ENCODE measurements at regions not wholly inside any gene's neighbourhood (a gene's known extent, or its start where the extent isn't known, plus 50 kb on each side); places are given as distances from the start of the nearest gene placed in this dataset.
"Not testable (repeated sequence)": the region's sequence is repeated elsewhere in the genome, so short reads cannot be mapped to it uniquely, and the experiment has no call there.

- H3K79me2 ChIP-seq (ENCODE audit: control insufficient read depth, low read length): no peaks in the 10 kb centered on the region
- TF ChIP-seq EZH2phosphoT487 (IDR thresholded peaks at IDR 0.05; ENCODE audit: borderline replicate concordance, low read length): no peak
- TF ChIP-seq, protein P1, sequence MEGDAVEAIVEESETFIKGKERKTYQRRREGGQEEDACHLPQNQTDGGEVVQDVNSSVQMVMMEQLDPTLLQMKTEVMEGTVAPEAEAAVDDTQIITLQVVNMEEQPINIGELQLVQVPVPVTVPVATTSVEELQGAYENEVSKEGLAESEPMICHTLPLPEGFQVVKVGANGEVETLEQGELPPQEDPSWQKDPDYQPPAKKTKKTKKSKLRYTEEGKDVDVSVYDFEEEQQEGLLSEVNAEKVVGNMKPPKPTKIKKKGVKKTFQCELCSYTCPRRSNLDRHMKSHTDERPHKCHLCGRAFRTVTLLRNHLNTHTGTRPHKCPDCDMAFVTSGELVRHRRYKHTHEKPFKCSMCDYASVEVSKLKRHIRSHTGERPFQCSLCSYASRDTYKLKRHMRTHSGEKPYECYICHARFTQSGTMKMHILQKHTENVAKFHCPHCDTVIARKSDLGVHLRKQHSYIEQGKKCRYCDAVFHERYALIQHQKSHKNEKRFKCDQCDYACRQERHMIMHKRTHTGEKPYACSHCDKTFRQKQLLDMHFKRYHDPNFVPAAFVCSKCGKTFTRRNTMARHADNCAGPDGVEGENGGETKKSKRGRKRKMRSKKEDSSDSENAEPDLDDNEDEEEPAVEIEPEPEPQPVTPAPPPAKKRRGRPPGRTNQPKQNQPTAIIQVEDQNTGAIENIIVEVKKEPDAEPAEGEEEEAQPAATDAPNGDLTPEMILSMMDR (IDR thresholded peaks at IDR 0.05; ENCODE audit: low read depth, low read length, poor library complexity, severe bottlenecking): no peak
- H4K20me1 ChIP-seq (ENCODE audit: control insufficient read depth, insufficient read depth, low read depth, low read length): no peaks in the 10 kb centered on the region
- no peaks in the 10 kb centered on the region for H3K9me3 ChIP-seq (ENCODE audit: control insufficient read depth, insufficient read depth, low read length)
- H3K27me3 ChIP-seq (ENCODE audit: control insufficient read depth, low read length): no peaks in the 10 kb centered on the region
- no peak overlapping the region for H3K4me2 ChIP-seq (ENCODE audit: low read length)
- no peaks in the 10 kb centered on the region for H3K9me2 ChIP-seq (replicated peaks; ENCODE audit: control insufficient read depth, low read length)
- no peaks in the 10 kb centered on the region for H3K36me3 ChIP-seq (ENCODE audit: control insufficient read depth, low read length)
- H3K27ac ChIP-seq (ENCODE audit: low read depth, low read length): no peak overlapping the region
- no peaks in the 10 kb centered on the region for H3F3A ChIP-seq (ENCODE audit: control insufficient read depth, insufficient read depth)
- H3K4me3 ChIP-seq (ENCODE audit: low read length): no peak overlapping the region
- no peaks in the 10 kb centered on the region for H3K4me1 ChIP-seq (ENCODE audit: control insufficient read depth, low read length)
Measured at GRCh38 chrX:68978255-68978654, 149.4 kb downstream of the EFNB1 start.

- H3K9me3 ChIP-seq (ENCODE audit: control insufficient read depth, insufficient read depth, low read length): no peaks in the 10 kb centered on the region
- H3K36me3 ChIP-seq (ENCODE audit: control insufficient read depth, low read length): no peaks in the 10 kb centered on the region
- H3K4me1 ChIP-seq (ENCODE audit: control insufficient read depth, low read length): no peaks in the 10 kb centered on the region
- H4K20me1 ChIP-seq (ENCODE audit: control insufficient read depth, insufficient read depth, low read depth, low read length): no peaks in the 10 kb centered on the region
- H3K4me2 ChIP-seq (ENCODE audit: low read length): no peak overlapping the region
- H3K79me2 ChIP-seq (ENCODE audit: control insufficient read depth, low read length): no peaks in the 10 kb centered on the region
- H3K9me2 ChIP-seq (replicated peaks; ENCODE audit: control insufficient read depth, low read length): no peaks in the 10 kb centered on the region
- no peak overlapping the region for H3K27ac ChIP-seq (ENCODE audit: low read depth, low read length)
- no peaks in the 10 kb centered on the region for H3F3A ChIP-seq (ENCODE audit: control insufficient read depth, insufficient read depth)
- no peak overlapping the region for H3K4me3 ChIP-seq (ENCODE audit: low read length)
- TF ChIP-seq, protein P1 (IDR thresholded peaks at IDR 0.05; ENCODE audit: low read depth, low read length, poor library complexity, severe bottlenecking): no peak
- no peak for TF ChIP-seq EZH2phosphoT487 (IDR thresholded peaks at IDR 0.05; ENCODE audit: borderline replicate concordance, low read length)
- H3K27me3 ChIP-seq (ENCODE audit: control insufficient read depth, low read length): no peaks in the 10 kb centered on the region
Measured at GRCh38 chrX:68953331-68953730, 124.5 kb downstream of the EFNB1 start.

GRCh38 chrX:68951942-68952619 lies 123.3 kb downstream of the EFNB1 start:
- not testable (repeated sequence) for H3K4me1 ChIP-seq (ENCODE audit: control insufficient read depth, low read length); H3K4me2 ChIP-seq (ENCODE audit: low read length); H3K9me2 ChIP-seq (replicated peaks; ENCODE audit: control insufficient read depth, low read length); H3K4me3 ChIP-seq (ENCODE audit: low read length); H3K36me3 ChIP-seq (ENCODE audit: control insufficient read depth, low read length); H3K9me3 ChIP-seq (ENCODE audit: control insufficient read depth, insufficient read depth, low read length); H3K27ac ChIP-seq (ENCODE audit: low read depth, low read length); H3F3A ChIP-seq (ENCODE audit: control insufficient read depth, insufficient read depth); H3K79me2 ChIP-seq (ENCODE audit: control insufficient read depth, low read length); H4K20me1 ChIP-seq (ENCODE audit: control insufficient read depth, insufficient read depth, low read depth, low read length); H3K27me3 ChIP-seq (ENCODE audit: control insufficient read depth, low read length)

DNA sequence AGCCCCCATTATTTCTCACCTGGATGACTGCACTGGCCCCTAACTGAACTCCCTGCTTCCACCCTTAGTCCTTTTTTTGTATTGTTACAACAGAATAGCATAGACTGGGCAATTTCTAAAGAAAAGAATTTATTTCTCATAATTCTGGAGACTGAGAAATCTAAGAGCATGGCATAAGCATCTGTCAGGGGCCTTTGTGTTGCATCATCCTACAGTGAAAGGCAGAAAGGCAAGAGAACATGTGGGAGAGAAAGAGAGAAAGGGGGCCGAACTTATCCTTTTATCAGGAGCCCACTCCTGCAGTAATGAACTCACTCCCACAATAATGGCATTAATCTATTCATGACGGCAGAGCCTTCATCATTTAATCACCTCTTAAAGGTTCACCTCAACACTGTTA lies 122.1 kb downstream of the EFNB1 start:
- Histone ChIP-seq H3K4me2 (ENCODE audit: low read length) (no peak overlapping the region), H3K9me3 (ENCODE audit: control insufficient read depth, insufficient read depth, low read length) (no peaks in the 10 kb centered on the region), H3K36me3 (ENCODE audit: control insufficient read depth, low read length) (no peaks in the 10 kb centered on the region), H3F3A (ENCODE audit: control insufficient read depth, insufficient read depth) (no peaks in the 10 kb centered on the region), H3K4me1 (ENCODE audit: control insufficient read depth, low read length) (no peaks in the 10 kb centered on the region), H3K9me2 (replicated peaks; ENCODE audit: control insufficient read depth, low read length) (no peaks in the 10 kb centered on the region), H4K20me1 (ENCODE audit: control insufficient read depth, insufficient read depth, low read depth, low read length) (no peaks in the 10 kb centered on the region), H3K79me2 (ENCODE audit: control insufficient read depth, low read length) (no peaks in the 10 kb centered on the region), H3K27ac (ENCODE audit: low read depth, low read length) (no peak overlapping the region), H3K4me3 (ENCODE audit: low read length) (no peak overlapping the region), H3K27me3 (ENCODE audit: control insufficient read depth, low read length) (no peaks in the 10 kb centered on the region)
- TF ChIP-seq EZH2phosphoT487 (IDR thresholded peaks at IDR 0.05; ENCODE audit: borderline replicate concordance, low read length): no peak
- TF ChIP-seq, protein P1 (IDR thresholded peaks at IDR 0.05; ENCODE audit: low read depth, low read length, poor library complexity, severe bottlenecking): no peak

All from DOHH2 (cell line).